CD14-positive monocyte (primary cell): ENCODE measurements at regions not wholly inside any gene's neighbourhood (a gene's known extent, or its start where the extent isn't known, plus 50 kb on each side); places are given as distances from the start of the nearest gene placed in this dataset.

ENCODE experiments used
- DNase-seq, 3 donors: peaks; one replicate each; pipeline ENCODE4 v3.0.0-alpha.2; 2011 to 2022
- H2AFZ ChIP-seq: 2 replicates; pipeline ENCODE4 v1.6.0; 2012; ENCODE audit warnings: mild to moderate bottlenecking, low read depth, low read length, inconsistent platforms; ENCODE audit not compliant: insufficient read depth, poor library complexity, severe bottlenecking
- H3K27ac ChIP-seq, 2 donors: 1 replicate in 1 of 2; 2 replicates in 1 of 2; pipeline ENCODE4 v1.5.1; 2012 to 2013; ENCODE audit warnings: low read length in 2 of 2, control low read depth in 1 of 2, inconsistent platforms in 1 of 2, low read depth in 1 of 2, mild to moderate bottlenecking in 1 of 2
- H3K27me3 ChIP-seq, 2 donors: one replicate each; pipeline versions ENCODE4 v1.6.0 to v1.6.1; 2011 to 2013; ENCODE audit warnings: low read length in 2 of 2; ENCODE audit not compliant: control insufficient read depth in 2 of 2, insufficient read depth in 2 of 2
- H3K36me3 ChIP-seq, 2 donors: replicated peaks in 1 of 2; 1 replicate in 1 of 2; 2 replicates in 1 of 2; pipeline versions ENCODE4 v1.5.1 to v1.6.1; 2012 to 2013; ENCODE audit warnings: low read length in 2 of 2, control low read depth in 1 of 2, inconsistent platforms in 1 of 2, mild to moderate bottlenecking in 1 of 2; ENCODE audit not compliant: insufficient read depth in 2 of 2, control insufficient read depth in 1 of 2
- H3K4me1 ChIP-seq, 2 donors: 1 replicate in 1 of 2; 2 replicates in 1 of 2; pipeline versions ENCODE4 v1.5.1 to v1.6.1; 2012 to 2013; ENCODE audit warnings: low read length in 2 of 2, control low read depth in 1 of 2, inconsistent platforms in 1 of 2, mild to moderate bottlenecking in 1 of 2, moderate library complexity in 1 of 2; ENCODE audit not compliant: insufficient read depth in 2 of 2, control insufficient read depth in 1 of 2
- H3K4me2 ChIP-seq: replicated peaks from 2 replicates; pipeline ENCODE3; 2012; ENCODE audit warnings: low read length, moderate library complexity, mild to moderate bottlenecking; ENCODE audit not compliant: poor library complexity, severe bottlenecking; ENCODE audit errors: extremely low read depth
- H3K4me3 ChIP-seq, 3 experiments: fragments of 200-600 bp in 1 of 3; sonication (generic) in 1 of 3; replicated peaks in 1 of 3; 1 replicate in 2 of 3; 2 replicates in 1 of 3; pipeline ENCODE4 v1.5.1; 2011 to 2013; ENCODE audit warnings: low read length in 3 of 3, mild to moderate bottlenecking in 3 of 3, control low read depth in 2 of 3, low read depth in 2 of 3, inconsistent platforms in 1 of 3, moderate library complexity in 1 of 3
- H3K79me2 ChIP-seq: 2 replicates; pipeline ENCODE4 v1.6.0; 2012; ENCODE audit warnings: mild to moderate bottlenecking, control low read depth, inconsistent platforms, low read length, moderate library complexity; ENCODE audit not compliant: insufficient read depth
- H3K9ac ChIP-seq: 2 replicates; pipeline ENCODE4 v1.6.0; 2017; ENCODE audit warnings: low read length, mild to moderate bottlenecking; ENCODE audit not compliant: insufficient read depth, poor library complexity, severe bottlenecking
- H3K9me3 ChIP-seq, 2 donors: replicated peaks in 1 of 2; 1 replicate in 1 of 2; 2 replicates in 1 of 2; pipeline versions ENCODE4 v1.5.1 to v1.6.1; 2012 to 2013; ENCODE audit warnings: low read length in 2 of 2, control low read depth in 1 of 2; ENCODE audit not compliant: control insufficient read depth in 1 of 2, insufficient read depth in 1 of 2
- H4K20me1 ChIP-seq: 2 replicates; pipeline ENCODE4 v1.6.0; 2012; ENCODE audit warnings: mild to moderate bottlenecking, low read length, control low read depth, moderate library complexity; ENCODE audit not compliant: insufficient read depth
- H3K27ac Mint-ChIP-seq, 7 donors: one replicate each; pipeline ENCODE4 v1.8.0; 2020; ENCODE audit warnings: mild to moderate bottlenecking in 7 of 7, mixed read lengths in 7 of 7, moderate library complexity in 6 of 7, inconsistent platforms in 2 of 7
- H3K27me3 Mint-ChIP-seq, 3 donors: one replicate each; pipeline ENCODE4 v1.8.0; 2021 to 2022; ENCODE audit warnings: low read depth in 3 of 3, mild to moderate bottlenecking in 3 of 3, mixed read lengths in 3 of 3, moderate library complexity in 3 of 3, inconsistent platforms in 1 of 3
- H3K36me3 Mint-ChIP-seq, 2 donors: one replicate each; pipeline ENCODE4 v1.8.0; 2020; ENCODE audit warnings: mixed read lengths in 2 of 2, inconsistent platforms in 1 of 2, mild to moderate bottlenecking in 1 of 2
- H3K4me1 Mint-ChIP-seq: one replicate; pipeline ENCODE4 v1.8.0; 2020; ENCODE audit warnings: mild to moderate bottlenecking, mixed read lengths
- H3K4me3 Mint-ChIP-seq, 2 donors: one replicate each; pipeline ENCODE4 v1.8.0; 2020; ENCODE audit warnings: mild to moderate bottlenecking in 2 of 2, mixed read lengths in 2 of 2, moderate library complexity in 1 of 2
- H3K9me3 Mint-ChIP-seq, 7 donors: one replicate each; pipeline ENCODE4 v1.8.0; 2020 to 2022; ENCODE audit warnings: mixed read lengths in 7 of 7, mild to moderate bottlenecking in 6 of 7, moderate library complexity in 6 of 7, inconsistent platforms in 2 of 7
- WGBS: methylation state at CpG from one replicate; pipeline ENCODE4 v1.1.5; 2013; ENCODE audit warnings: missing lambda C conversion rate; ENCODE audit not compliant: insufficient coverage; 5-methylcytosine and 5-hydroxymethylcytosine counted together
- intact Hi-C, 2 donors: fragments of 100-400 bp; cut with micrococcal nuclease; formaldehyde crosslinking; loops; one replicate each; pipeline versions ENCODE4 v1.15.0 to v1.15.1; 2023
- TF ChIP-seq, protein P1 (sequence below): fragments of 200-600 bp; IDR thresholded peaks from one replicate; pipeline ENCODE4 v1.8.0; 2022; ENCODE audit warnings: antibody characterized with exemption, mild to moderate bottlenecking

DNA sequence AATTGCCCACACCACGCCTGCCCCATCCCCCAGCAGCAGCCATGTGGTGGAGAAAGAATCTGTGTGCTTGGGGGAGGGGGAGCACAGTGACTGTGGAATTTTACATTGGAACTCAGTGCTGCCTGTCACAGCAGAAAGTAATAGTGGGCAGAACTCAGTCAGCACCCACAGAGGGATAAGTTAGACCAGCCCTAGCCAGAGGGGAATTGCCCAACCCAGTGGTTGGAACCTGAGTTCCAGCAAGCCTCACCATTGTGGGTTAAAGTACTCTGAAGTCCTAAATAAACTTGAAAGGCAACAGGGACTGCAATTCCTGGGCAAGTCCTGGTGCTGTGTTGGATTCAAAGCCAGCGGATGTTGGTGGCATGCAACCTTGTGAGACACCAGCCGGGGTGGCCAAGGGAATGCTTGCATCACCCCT, 88.8 kb downstream of the MRPL39 start:
- H2AFZ ChIP-seq = no peak overlapping the region
- Mint-ChIP-seq H3K27me3 (peaks cover 0 to 2% (median 0%) of the 10 kb centered on the region in 3 donors), H3K9me3 (peaks cover 0 to 14% (median 8%) of the 10 kb centered on the region in 7 donors), H3K4me3 (no peak overlapping the region), H3K4me1 (no peaks in the 10 kb centered on the region), H3K27ac (no peak overlapping the region), H3K36me3 (no peaks in the 10 kb centered on the region)
- H3K27me3 ChIP-seq = no peaks in the 10 kb centered on the region
- no peak for DNase-seq
- no peak overlapping the region for H3K27ac ChIP-seq
- H4K20me1 ChIP-seq = no peaks in the 10 kb centered on the region
- H3K4me1 ChIP-seq = no peaks in the 10 kb centered on the region
- intact Hi-C loops = no loop called here
- WGBS = no CpG with 5 or more reads among the region's 3 CpGs
- no peaks in the 10 kb centered on the region for H3K9me3 ChIP-seq
- no peak overlapping the region for H3K9ac ChIP-seq
- H3K4me3 ChIP-seq = no peak overlapping the region
- H3K36me3 ChIP-seq = no peaks in the 10 kb centered on the region
- no peaks in the 10 kb centered on the region for H3K79me2 ChIP-seq
- TF ChIP-seq, protein P1, sequence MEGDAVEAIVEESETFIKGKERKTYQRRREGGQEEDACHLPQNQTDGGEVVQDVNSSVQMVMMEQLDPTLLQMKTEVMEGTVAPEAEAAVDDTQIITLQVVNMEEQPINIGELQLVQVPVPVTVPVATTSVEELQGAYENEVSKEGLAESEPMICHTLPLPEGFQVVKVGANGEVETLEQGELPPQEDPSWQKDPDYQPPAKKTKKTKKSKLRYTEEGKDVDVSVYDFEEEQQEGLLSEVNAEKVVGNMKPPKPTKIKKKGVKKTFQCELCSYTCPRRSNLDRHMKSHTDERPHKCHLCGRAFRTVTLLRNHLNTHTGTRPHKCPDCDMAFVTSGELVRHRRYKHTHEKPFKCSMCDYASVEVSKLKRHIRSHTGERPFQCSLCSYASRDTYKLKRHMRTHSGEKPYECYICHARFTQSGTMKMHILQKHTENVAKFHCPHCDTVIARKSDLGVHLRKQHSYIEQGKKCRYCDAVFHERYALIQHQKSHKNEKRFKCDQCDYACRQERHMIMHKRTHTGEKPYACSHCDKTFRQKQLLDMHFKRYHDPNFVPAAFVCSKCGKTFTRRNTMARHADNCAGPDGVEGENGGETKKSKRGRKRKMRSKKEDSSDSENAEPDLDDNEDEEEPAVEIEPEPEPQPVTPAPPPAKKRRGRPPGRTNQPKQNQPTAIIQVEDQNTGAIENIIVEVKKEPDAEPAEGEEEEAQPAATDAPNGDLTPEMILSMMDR = no peak
- H3K4me2 ChIP-seq = no peak overlapping the region

DNA sequence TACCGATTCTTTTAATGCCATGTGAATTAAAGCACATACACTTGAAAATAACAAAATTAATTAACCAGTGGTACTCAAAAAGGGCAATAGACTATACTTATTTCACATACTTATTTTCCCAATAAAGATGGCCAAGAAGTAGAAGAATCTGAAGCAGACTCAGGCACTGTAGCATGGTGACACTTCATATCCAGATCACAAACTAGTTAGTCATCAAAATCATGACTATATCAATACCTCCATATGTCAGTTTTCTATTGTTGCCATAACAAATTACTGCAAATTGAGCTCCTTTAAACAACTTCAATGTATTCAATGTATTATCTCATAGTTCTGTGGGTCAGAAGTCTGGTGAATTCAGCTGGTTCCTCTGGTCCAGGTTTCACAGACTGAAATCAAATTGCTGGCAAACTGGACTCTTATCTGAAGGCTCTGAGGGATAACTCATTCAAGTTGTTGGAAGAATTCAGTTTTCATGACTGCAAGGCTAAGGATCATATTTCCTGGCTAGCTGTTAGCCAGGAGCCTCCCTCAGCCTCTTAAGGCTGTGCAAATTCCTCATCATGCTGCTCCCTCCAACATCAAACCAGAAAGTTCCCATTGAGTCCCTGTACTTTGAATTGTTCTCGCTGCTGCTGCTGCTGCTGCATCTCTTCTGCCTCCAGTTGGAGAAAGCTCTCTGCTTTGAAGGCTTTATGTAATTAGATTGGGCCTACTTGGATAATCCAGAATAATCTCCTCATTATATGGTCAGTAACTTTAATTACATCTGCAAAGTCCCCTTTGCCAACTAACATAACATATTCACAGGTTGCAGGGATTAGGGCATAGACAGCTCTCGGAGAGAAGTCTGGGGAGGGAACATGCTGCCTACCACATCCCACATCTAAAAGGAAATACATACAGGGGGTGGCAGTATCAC, 91.5 kb downstream of the MRPL39 start:
- Histone ChIP-seq H3K79me2 (no peaks in the 10 kb centered on the region), H3K4me2 (no peak overlapping the region), H2AFZ (no peak overlapping the region), H3K27me3 (no peaks in the 10 kb centered on the region), H4K20me1 (no peaks in the 10 kb centered on the region), H3K27ac (no peak overlapping the region), H3K4me1 (no peaks in the 10 kb centered on the region), H3K36me3 (no peaks in the 10 kb centered on the region), H3K9ac (no peak overlapping the region), H3K4me3 (no peak overlapping the region), H3K9me3 (no peaks in the 10 kb centered on the region)
- TF ChIP-seq, protein P1 = no peak
- intact Hi-C loops = no loop called here
- H3K27ac Mint-ChIP-seq = no peak overlapping the region
- no peaks in the 10 kb centered on the region for H3K27me3 Mint-ChIP-seq
- no peak for DNase-seq
- H3K4me3 Mint-ChIP-seq = no peak overlapping the region
- H3K4me1 Mint-ChIP-seq = no peaks in the 10 kb centered on the region
- peaks cover 0 to 10% (median 3%) of the 10 kb centered on the region in 7 donors for H3K9me3 Mint-ChIP-seq
- no CpG with 5 or more reads among the region's 3 CpGs for WGBS
- H3K36me3 Mint-ChIP-seq = no peaks in the 10 kb centered on the region
